Astrocyte (in vitro differentiated cells and primary cell): ENCODE measurements at regions not wholly inside any gene's neighbourhood (a gene's known extent, or its start where the extent isn't known, plus 50 kb on each side); places are given as distances from the start of the nearest gene placed in this dataset.

Experiments used
- DNase-seq: peaks from one replicate; pipeline ENCODE4 v3.0.0-alpha.2; 2010; ENCODE audit warnings: low read depth
- FAIRE-seq: peaks from 2 replicates; lab custom pipeline; 2011; peaks lifted over from hg19 to GRCh38; lab: Jason Lieb, UNC
- H2AFZ ChIP-seq: 2 replicates; pipeline ENCODE4 v1.6.0; 2012; ENCODE audit warnings: low read depth, low read length, inconsistent platforms
- H3K27ac ChIP-seq: 2 replicates; pipeline ENCODE4 v1.5.1; 2011; ENCODE audit warnings: low read depth, low read length, inconsistent platforms
- H3K27me3 ChIP-seq: 2 replicates; pipeline ENCODE4 v1.6.0; 2011; ENCODE audit warnings: low read length, inconsistent platforms; ENCODE audit not compliant: insufficient read depth
- H3K36me3 ChIP-seq: 2 replicates; pipeline ENCODE4 v1.5.1; 2011; ENCODE audit warnings: low read length, inconsistent platforms; ENCODE audit not compliant: insufficient read depth
- H3K4me1 ChIP-seq: 2 replicates; pipeline ENCODE4 v1.5.1; 2011; ENCODE audit warnings: low read length, inconsistent platforms; ENCODE audit not compliant: insufficient read depth
- H3K4me2 ChIP-seq: 2 replicates; pipeline ENCODE4 v1.6.0; 2012; ENCODE audit warnings: low read length, inconsistent platforms
- H3K4me3 ChIP-seq: 2 replicates; pipeline ENCODE4 v1.5.1; 2011; ENCODE audit warnings: low read depth, mild to moderate bottlenecking, low read length, inconsistent platforms; ENCODE audit not compliant: insufficient read depth
- H3K79me2 ChIP-seq: 2 replicates; pipeline ENCODE4 v1.6.0; 2012; ENCODE audit warnings: mild to moderate bottlenecking, low read length, inconsistent platforms; ENCODE audit not compliant: insufficient read depth
- H3K9ac ChIP-seq: 2 replicates; pipeline ENCODE4 v1.6.0; 2012; ENCODE audit warnings: mild to moderate bottlenecking, low read length, inconsistent platforms
- H3K9me3 ChIP-seq: 2 replicates; pipeline ENCODE4 v1.5.1; 2012; ENCODE audit warnings: low read depth, mild to moderate bottlenecking, low read length, inconsistent platforms; ENCODE audit not compliant: insufficient read depth
- H4K20me1 ChIP-seq: 2 replicates; pipeline ENCODE4 v1.6.0; 2012; ENCODE audit warnings: low read length, inconsistent platforms; ENCODE audit not compliant: insufficient read depth
- H3K27ac Mint-ChIP-seq: one replicate; pipeline ENCODE4 v1.8.0; 2021; ENCODE audit warnings: mild to moderate bottlenecking, mixed read lengths; ENCODE audit not compliant: unreplicated experiment
- H3K27me3 Mint-ChIP-seq: one replicate; pipeline ENCODE4 v1.8.0; 2021; ENCODE audit warnings: low read depth, mixed read lengths; ENCODE audit not compliant: unreplicated experiment
- H3K36me3 Mint-ChIP-seq: one replicate; pipeline ENCODE4 v1.8.0; 2021; ENCODE audit warnings: low read depth, mixed read lengths; ENCODE audit not compliant: unreplicated experiment
- H3K4me1 Mint-ChIP-seq: one replicate; pipeline ENCODE4 v1.8.0; 2021; ENCODE audit warnings: low read depth, mixed read lengths; ENCODE audit not compliant: unreplicated experiment
- H3K4me3 Mint-ChIP-seq: one replicate; pipeline ENCODE4 v1.8.0; 2021; ENCODE audit warnings: mild to moderate bottlenecking, moderate library complexity, mixed read lengths; ENCODE audit not compliant: unreplicated experiment
- H3K9me3 Mint-ChIP-seq: one replicate; pipeline ENCODE4 v1.8.0; 2021; ENCODE audit warnings: mild to moderate bottlenecking, mixed read lengths; ENCODE audit not compliant: unreplicated experiment
- CTCF ChIP-seq: IDR thresholded peaks from 2 replicates; pipeline ENCODE4 v1.5.1; 2011; ENCODE audit warnings: low read depth, mild to moderate bottlenecking, inconsistent platforms, low read length, moderate library complexity; ENCODE audit not compliant: insufficient read depth
- EZH2 ChIP-seq: IDR thresholded peaks from 2 replicates; pipeline ENCODE4 v1.6.1; 2012; ENCODE audit warnings: mild to moderate bottlenecking, low read length, inconsistent platforms; ENCODE audit not compliant: insufficient read depth

- no peaks in the 10 kb centered on the region for H4K20me1 ChIP-seq
- no peak overlapping the region for H3K9ac ChIP-seq
- Mint-ChIP-seq H3K9me3 (peaks cover 7% of the 10 kb centered on the region), H3K4me1 (peaks cover 23% of the 10 kb centered on the region), H3K4me3 (no peak overlapping the region), H3K27ac (peak overlapping the region; percentile 90), H3K36me3 (no peaks in the 10 kb centered on the region), H3K27me3 (no peaks in the 10 kb centered on the region)
- no peak overlapping the region for H2AFZ ChIP-seq
- H3K36me3 ChIP-seq = no peaks in the 10 kb centered on the region
- H3K4me1 ChIP-seq = peaks cover 13% of the 10 kb centered on the region
- DNase-seq = no peak
- no peaks in the 10 kb centered on the region for H3K9me3 ChIP-seq
- no peak for TF ChIP-seq CTCF
- no peak for TF ChIP-seq EZH2
- H3K79me2 ChIP-seq = no peaks in the 10 kb centered on the region
- no peak overlapping the region for H3K27ac ChIP-seq
- peak; percentile 5 for FAIRE-seq
- H3K4me3 ChIP-seq = no peak overlapping the region
- H3K27me3 ChIP-seq = no peaks in the 10 kb centered on the region
- no peak overlapping the region for H3K4me2 ChIP-seq
Observed at GRCh38 chr16:64437706-64438324, 684.0 kb downstream of the CDH11 start.

- TF ChIP-seq EZH2 = no peak
- TF ChIP-seq CTCF = no peak
- H3K4me1 Mint-ChIP-seq = peaks cover 6% of the 10 kb centered on the region
- no peaks in the 10 kb centered on the region for H3K27me3 Mint-ChIP-seq
Observed at GRCh38 chr16:64434526-64435069, 687.3 kb downstream of the CDH11 start.

More at GRCh38 chr16:64434526-64435069, 687.3 kb downstream of the CDH11 start:
- H3K4me2 ChIP-seq = no peak overlapping the region
- H3K4me3 ChIP-seq = no peak overlapping the region
- H4K20me1 ChIP-seq = no peaks in the 10 kb centered on the region
- Mint-ChIP-seq H3K27ac (no peak overlapping the region), H3K9me3 (peaks cover 15% of the 10 kb centered on the region), H3K36me3 (no peaks in the 10 kb centered on the region), H3K4me3 (no peak overlapping the region)
- no peaks in the 10 kb centered on the region for H3K4me1 ChIP-seq
- H3K27me3 ChIP-seq = no peaks in the 10 kb centered on the region
- no peak overlapping the region for H3K9ac ChIP-seq
- no peak for DNase-seq
- no peaks in the 10 kb centered on the region for H3K36me3 ChIP-seq
- H3K79me2 ChIP-seq = no peaks in the 10 kb centered on the region
- no peaks in the 10 kb centered on the region for H3K9me3 ChIP-seq
- no peak overlapping the region for H3K27ac ChIP-seq
- no peak overlapping the region for H2AFZ ChIP-seq
- FAIRE-seq = no peak
